ENCODE measurements at regions not wholly inside any gene's neighbourhood (a gene's known extent, or its start where the extent isn't known, plus 50 kb on each side); places are given as distances from the start of the nearest gene placed in this dataset.

DNA sequence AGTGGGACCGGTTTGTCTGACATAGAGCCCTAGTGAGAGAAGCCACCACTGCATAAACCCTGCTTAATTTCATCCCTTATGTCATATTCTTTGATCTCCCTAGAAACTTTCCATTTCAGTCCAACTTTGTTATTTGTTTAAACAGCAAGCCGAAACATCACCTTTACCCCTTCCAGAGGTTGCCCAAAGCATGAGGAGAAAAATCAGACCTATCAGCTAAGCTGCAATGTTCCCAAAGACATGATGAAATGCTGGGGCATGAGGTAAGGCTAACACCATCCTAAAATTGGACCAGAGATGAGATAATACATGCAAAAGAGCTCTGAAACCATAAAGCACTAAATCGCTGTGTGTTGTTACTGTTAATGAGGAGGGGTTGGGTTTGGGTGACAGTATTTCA is 447.9 kb upstream of the ACVR2A start:
- TF ChIP-seq, protein P1, sequence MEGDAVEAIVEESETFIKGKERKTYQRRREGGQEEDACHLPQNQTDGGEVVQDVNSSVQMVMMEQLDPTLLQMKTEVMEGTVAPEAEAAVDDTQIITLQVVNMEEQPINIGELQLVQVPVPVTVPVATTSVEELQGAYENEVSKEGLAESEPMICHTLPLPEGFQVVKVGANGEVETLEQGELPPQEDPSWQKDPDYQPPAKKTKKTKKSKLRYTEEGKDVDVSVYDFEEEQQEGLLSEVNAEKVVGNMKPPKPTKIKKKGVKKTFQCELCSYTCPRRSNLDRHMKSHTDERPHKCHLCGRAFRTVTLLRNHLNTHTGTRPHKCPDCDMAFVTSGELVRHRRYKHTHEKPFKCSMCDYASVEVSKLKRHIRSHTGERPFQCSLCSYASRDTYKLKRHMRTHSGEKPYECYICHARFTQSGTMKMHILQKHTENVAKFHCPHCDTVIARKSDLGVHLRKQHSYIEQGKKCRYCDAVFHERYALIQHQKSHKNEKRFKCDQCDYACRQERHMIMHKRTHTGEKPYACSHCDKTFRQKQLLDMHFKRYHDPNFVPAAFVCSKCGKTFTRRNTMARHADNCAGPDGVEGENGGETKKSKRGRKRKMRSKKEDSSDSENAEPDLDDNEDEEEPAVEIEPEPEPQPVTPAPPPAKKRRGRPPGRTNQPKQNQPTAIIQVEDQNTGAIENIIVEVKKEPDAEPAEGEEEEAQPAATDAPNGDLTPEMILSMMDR (conservative IDR thresholded peaks at IDR 0.05; ENCODE audit: low read depth, low read length): no peak
- TF ChIP-seq EZH2 (IDR thresholded peaks at IDR 0.05; ENCODE audit: low read length, unreplicated experiment) (no peak), EZH2phosphoT487 (IDR thresholded peaks at IDR 0.05; ENCODE audit: borderline replicate concordance, low read length) (no peak)

All from PC-3 (cell line).